KG1 (cell line): ENCODE measurements at regions not wholly inside any gene's neighbourhood (a gene's known extent, or its start where the extent isn't known, plus 50 kb on each side); places are given as distances from the start of the nearest gene placed in this dataset.
"Not testable (repeated sequence)": the region's sequence is repeated elsewhere in the genome, so short reads cannot be mapped to it uniquely, and the experiment has no call there.

Source experiments
- DNase-seq: peaks from one replicate; lab custom pipeline; 2025; lab: John Stamatoyannopoulos, UW

DNA sequence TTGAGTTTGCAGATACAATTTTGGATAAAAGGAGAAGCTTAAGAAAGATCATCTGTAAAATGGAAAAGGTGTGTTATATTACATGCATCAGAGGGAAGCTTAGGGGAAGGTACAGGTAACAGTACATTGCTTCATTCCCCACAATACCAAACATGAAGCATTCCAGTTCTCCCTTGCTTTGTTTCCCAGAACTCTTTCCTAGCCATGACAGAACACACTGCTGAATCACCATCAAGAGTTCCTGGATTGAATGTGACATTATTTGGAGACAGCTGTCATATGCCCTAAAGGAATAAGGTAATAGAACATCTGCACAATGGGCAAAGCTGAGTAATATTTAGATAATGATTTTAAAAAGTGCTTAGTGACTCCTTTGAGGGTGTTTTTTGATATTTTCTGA lies 303.5 kb upstream of the ST8SIA4 start:
- DNase-seq = no peak

GRCh38 chr5:101205065-101205464 lies 302.0 kb upstream of the ST8SIA4 start:
- DNase-seq = not testable (repeated sequence)

DNA sequence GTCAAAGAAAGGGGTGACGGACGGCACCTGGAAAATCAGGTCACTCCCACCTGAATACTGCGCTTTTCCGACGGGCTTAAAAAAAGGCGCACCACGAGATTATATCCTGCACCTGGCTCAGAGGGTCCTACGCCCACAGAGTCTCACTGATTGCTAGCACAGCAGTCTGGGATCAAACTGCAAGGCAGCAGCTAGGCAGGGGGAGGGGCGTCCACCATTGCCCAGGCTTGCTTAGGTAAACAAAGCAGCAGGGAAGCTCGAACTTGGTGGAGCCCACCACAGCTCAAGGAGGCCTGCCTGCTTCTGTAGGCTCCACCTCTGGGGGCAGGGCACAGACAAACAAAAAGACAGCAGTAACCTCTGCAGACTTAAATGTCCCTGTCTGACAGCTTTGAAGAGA lies 277.3 kb upstream of the ST8SIA4 start:
- DNase-seq = not testable (repeated sequence)

GRCh38 chr5:101176605-101177004 lies 273.5 kb upstream of the ST8SIA4 start:
- DNase-seq = no peak

- DNase-seq = no peak
Observed at GRCh38 chr5:101174981-101175380, 271.9 kb upstream of the ST8SIA4 start.

GRCh38 chr5:101163088-101163487 lies 260.0 kb upstream of the ST8SIA4 start:
- DNase-seq = no peak

DNA sequence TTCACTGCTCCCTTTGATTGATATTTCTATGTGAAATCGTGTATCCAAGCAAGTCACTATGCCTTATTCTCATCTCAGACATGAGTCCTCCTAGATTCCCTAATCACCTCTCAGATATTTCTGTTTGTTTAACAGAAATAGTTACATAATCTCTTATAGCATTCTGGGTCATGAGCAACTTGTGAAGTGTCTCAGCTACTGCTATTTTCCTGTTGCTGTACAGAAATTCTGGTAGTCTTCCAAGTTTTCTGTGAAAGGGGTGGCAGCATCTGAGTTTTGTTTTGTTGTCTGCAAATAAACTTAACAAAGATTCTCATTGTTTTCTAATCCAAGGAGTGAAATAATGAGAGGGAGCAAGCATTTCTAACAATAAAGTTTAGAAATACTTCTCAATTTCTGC lies 256.9 kb upstream of the ST8SIA4 start:
- DNase-seq = no peak

GRCh38 chr5:101159006-101159405 lies 255.9 kb upstream of the ST8SIA4 start:
- no peak for DNase-seq

DNA sequence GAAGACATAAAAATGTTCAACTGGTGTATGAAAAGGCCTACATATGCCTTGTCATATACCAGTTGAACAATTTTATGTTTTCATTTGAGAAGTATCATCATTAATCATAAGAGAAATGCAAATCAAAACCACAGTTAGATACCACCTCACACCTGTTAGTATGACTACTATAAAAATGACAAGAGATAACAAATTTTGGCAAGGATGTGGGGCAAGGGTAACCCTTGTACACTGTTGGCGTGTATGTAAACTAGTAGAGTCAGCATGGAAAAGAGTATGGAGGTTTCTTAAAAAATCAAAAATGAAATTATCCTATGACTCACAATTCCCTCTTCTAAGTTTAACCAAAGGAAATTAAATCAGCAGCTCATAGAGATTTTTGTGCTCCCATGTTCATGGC lies 250.4 kb upstream of the ST8SIA4 start:
- DNase-seq = no peak

- no peak for DNase-seq
Observed at GRCh38 chr5:101143526-101143925, 240.4 kb upstream of the ST8SIA4 start.

GRCh38 chr5:101142102-101142501 lies 239.0 kb upstream of the ST8SIA4 start:
- DNase-seq = no peak

DNA sequence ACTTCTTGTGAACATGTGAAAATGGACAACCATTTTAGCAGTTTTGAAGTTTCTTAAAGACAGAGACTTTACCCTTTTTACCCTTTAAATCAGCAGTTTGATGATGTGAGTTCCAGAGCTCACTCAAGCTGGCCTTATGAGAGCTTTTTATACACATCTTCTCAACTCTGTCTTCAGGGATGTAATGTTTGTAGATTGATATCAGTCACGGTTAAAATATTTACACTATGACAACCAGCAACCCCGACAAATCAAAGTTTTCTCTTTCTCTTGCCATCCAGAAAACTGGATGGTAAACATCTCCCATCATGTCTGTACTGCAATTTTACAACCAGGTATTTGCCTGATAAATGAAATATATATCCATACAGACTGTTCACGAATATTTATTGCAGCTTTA lies 233.4 kb upstream of the ST8SIA4 start:
- no peak for DNase-seq

GRCh38 chr5:101123363-101123762 lies 220.3 kb upstream of the ST8SIA4 start:
- no peak for DNase-seq

GRCh38 chr5:101112645-101113044 lies 209.6 kb upstream of the ST8SIA4 start:
- DNase-seq = no peak

DNA sequence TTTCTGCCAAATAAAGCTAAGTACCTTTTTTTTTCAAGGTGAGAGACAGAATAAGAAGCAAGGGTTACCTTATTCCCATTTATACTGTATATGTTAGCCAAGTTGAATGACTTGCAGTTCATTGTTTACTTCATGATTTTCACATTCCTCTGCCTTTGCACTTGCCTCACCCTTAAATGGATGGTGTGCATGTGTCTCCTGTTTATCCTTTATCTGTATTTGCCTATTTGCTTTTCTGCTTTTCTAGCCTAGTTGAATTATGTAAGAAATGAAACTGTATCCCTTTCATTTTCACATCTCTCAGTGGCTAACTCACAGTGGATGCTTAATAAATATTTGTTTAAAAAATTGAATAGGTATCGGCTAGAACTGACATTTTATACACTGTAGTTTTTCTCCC lies 200.8 kb upstream of the ST8SIA4 start:
- no peak for DNase-seq

DNA sequence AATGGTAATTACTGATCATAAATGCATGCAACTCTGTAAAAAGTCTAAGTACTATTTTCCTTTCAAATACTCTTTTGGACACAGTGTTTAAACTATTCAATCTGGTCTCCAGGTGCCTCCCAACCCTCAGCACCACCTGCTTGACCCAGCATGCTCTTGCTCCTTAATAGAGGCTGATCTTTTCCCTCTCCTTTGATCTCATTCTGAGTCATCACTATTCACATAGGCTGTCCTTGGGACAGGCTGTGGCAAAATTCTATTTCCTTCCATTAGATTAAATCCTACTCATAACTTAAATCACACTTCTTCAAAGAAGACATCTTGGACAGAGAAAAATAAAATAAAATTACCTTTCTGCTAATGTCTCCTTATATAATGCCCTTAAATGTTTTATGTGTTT lies 199.4 kb upstream of the ST8SIA4 start:
- DNase-seq = no peak

DNA sequence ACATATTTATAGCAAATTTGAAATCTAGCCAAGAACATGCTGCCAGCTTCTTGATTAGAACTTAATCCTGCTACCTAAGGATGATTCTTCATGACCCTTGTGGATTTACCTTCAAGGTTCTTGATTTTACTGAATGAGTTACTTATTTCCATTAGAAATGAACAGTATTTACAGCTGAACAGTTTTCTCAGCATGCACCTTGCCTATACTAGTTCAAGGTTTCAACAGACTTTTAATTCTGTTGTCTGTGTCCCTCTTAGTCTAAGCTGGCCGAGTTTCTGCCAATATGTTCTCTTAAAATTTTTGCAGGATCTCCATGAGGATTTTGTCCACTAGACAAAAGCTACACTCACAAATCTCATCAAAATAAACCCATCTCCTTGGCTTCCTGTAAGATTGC lies 188.8 kb upstream of the ST8SIA4 start:
- DNase-seq = no peak

GRCh38 chr5:101084353-101084752 lies 181.3 kb upstream of the ST8SIA4 start:
- no peak for DNase-seq

GRCh38 chr5:101080462-101081240 lies 177.6 kb upstream of the ST8SIA4 start:
- DNase-seq = no peak

DNA sequence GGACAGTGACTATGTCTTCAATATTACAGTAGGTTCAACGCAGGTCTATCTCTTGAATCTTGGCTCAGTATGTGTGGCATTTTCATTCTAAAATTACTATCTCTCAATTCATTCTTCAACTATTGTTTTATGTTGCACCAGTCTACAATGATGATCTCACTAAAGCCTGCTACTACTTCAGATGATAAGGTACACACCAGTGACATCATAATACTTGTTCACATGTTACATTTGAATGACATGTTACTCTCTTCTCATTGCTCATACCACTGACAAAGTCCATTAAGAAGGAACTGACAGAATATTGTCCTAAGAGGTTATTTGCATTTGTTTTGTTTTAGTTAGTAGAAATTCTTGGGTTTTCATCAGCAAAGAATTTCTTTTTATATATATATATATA lies 165.2 kb upstream of the ST8SIA4 start:
- no peak for DNase-seq

DNA sequence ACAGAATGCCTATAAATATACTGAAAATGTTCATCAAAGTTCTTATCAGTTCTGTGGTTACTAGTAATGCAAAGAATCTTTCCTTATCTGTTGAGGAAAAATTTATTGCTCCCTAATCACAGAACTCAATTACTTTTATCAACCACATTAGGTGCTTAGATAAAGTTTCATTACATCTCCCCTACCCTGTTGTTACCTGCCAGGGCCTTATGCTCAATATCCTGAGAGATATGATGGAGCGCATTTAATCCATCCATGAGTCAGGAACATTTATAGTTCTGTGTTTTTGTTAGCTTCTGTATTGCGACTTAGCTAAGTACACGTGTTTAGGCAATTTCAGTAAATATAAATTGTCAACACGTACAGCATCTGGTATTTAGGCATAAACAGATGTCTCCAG lies 164.3 kb upstream of the ST8SIA4 start:
- no peak for DNase-seq

DNA sequence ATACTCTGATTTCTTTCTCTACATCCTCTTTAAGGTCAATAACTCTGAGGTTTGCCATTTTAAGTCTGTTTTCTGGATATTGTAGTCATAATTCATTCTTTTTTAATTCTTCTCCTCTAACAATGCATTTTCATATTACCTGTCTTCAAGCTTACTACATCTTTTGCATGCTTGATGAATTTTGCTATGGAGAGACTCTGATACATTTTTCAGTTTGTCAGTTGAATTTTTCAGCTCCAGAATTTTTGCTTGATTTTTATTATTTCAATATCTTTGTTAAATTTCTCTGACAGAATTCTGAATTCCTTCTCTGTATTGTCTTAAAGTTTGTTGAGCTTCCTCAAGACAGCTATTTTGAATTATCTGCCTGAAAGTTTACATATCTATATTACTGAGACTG lies 159.8 kb upstream of the ST8SIA4 start:
- DNase-seq = no peak

GRCh38 chr5:101047181-101047580 lies 144.1 kb upstream of the ST8SIA4 start:
- no peak for DNase-seq

DNA sequence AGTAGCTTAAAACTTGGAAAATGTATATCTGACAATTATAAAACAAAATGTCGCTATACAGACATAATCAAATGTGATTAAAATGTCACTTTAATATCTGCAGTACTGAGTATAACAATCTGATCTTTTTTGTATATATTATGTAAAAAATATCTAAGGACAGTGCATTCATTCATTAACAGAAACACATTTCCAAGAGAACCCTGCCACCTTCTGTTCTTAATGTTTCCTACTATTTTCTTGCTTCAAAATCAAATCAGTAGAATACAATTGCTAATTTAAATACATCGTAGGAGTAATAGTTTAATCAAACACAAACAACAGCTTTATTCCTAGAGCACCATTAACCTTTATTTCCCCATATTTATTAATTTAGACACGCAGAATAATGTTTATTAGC lies 142.6 kb upstream of the ST8SIA4 start:
- DNase-seq = no peak
